Prostate gland (tissue), 2 donors: ENCODE measurements at regions not wholly inside any gene's neighbourhood (a gene's known extent, or its start where the extent isn't known, plus 50 kb on each side); places are given as distances from the start of the nearest gene placed in this dataset.

Source experiments
- DNase-seq: peaks from one replicate; pipeline ENCODE4 v3.0.0-alpha.2; 2019; ENCODE audit warnings: low spot score
- H3K27ac ChIP-seq, 2 donors: fragments of 200-600 bp; sonication (generic); 2 replicates each; pipeline ENCODE4 v1.5.1; 2017 to 2019
- H3K27me3 ChIP-seq: fragments of 200-600 bp; sonication (generic); replicated peaks from 2 replicates; pipeline ENCODE4 v1.5.1; 2019; ENCODE audit not compliant: insufficient read depth
- H3K36me3 ChIP-seq, 2 donors: fragments of 200-600 bp; sonication (generic); 1 replicate in 1 of 2; 2 replicates in 1 of 2; pipeline versions ENCODE4 v1.5.1 to v1.8.1; 2017 to 2019
- H3K4me1 ChIP-seq: fragments of 200-600 bp; sonication (generic); replicated peaks from 2 replicates; pipeline ENCODE4 v1.5.1; 2019
- H3K4me3 ChIP-seq, 2 donors: fragments of 200-600 bp; sonication (generic); 2 replicates each; pipeline ENCODE4 v1.5.1; 2017 to 2019
- H3K9me3 ChIP-seq: fragments of 200-600 bp; sonication (generic); 2 replicates; pipeline ENCODE4 v1.5.1; 2017
- CTCF ChIP-seq, 4 experiments: fragments of 200-600 bp in 2 of 4; fragments of 450-650 bp in 2 of 4; sonication (generic) in 2 of 4; IDR thresholded peaks; 1 replicate in 3 of 4; 2 replicates in 1 of 4; pipeline ENCODE4 v1.5.1; 2016 to 2019; ENCODE audit warnings: antibody characterized with exemption in 4 of 4, mild to moderate bottlenecking in 2 of 4, moderate library complexity in 2 of 4
- POLR2A ChIP-seq: fragments of 450-650 bp; IDR thresholded peaks from one replicate; pipeline ENCODE4 v1.6.1; 2016; ENCODE audit warnings: antibody characterized with exemption, mild to moderate bottlenecking
- POLR2AphosphoS5 ChIP-seq: sonication (generic); formaldehyde crosslinking; IDR thresholded peaks from one replicate; pipeline ENCODE4 v1.6.1; 2017; ENCODE audit warnings: antibody characterized with exemption
- WGBS: methylation state at CpG from one replicate; pipeline ENCODE4 v1.1.5; 2018; 5-methylcytosine and 5-hydroxymethylcytosine counted together
- intact Hi-C: fragments of 100-400 bp; cut with DNase I; formaldehyde crosslinking; loops from one replicate; pipeline ENCODE4 v1.14.2; 2022

- Histone ChIP-seq H3K27me3 (no peaks in the 10 kb centered on the region), H3K36me3 (no peaks in the 10 kb centered on the region), H3K4me1 (no peaks in the 10 kb centered on the region), H3K4me3 (no peak overlapping the region), H3K9me3 (no peaks in the 10 kb centered on the region), H3K27ac (no peak overlapping the region)
- no peak for DNase-seq
- intact Hi-C loops = no loop called here
- 96% methylated on average over 2 of the region's 2 CpGs for whole genome bisulfite sequencing
- TF ChIP-seq POLR2AphosphoS5 (no peak), POLR2A (no peak), CTCF (IDR thresholded peaks at IDR 0.05) (no peak)
Measured at GRCh38 chr2:118240276-118240675, 152.0 kb downstream of the INSIG2 start.

- intact Hi-C loops = no loop called here
- H3K4me1 ChIP-seq = no peaks in the 10 kb centered on the region
- WGBS = 91% methylated on average over 5 of the region's 5 CpGs
- H3K4me3 ChIP-seq = no peak overlapping the region
- H3K27me3 ChIP-seq = no peaks in the 10 kb centered on the region
- H3K36me3 ChIP-seq = no peaks in the 10 kb centered on the region
- DNase-seq = no peak
- no peaks in the 10 kb centered on the region for H3K9me3 ChIP-seq
- TF ChIP-seq POLR2A = no peak
- no peak for TF ChIP-seq CTCF (IDR thresholded peaks at IDR 0.05)
- TF ChIP-seq POLR2AphosphoS5 = no peak
- H3K27ac ChIP-seq = no peak overlapping the region
Measured at GRCh38 chr2:118239284-118239683, 151.0 kb downstream of the INSIG2 start.

GRCh38 chr2:118237451-118237850, 149.2 kb downstream of the INSIG2 start:
- Histone ChIP-seq H3K27me3 (peaks cover 2% of the 10 kb centered on the region), H3K4me3 (no peak overlapping the region), H3K9me3 (no peaks in the 10 kb centered on the region), H3K4me1 (no peaks in the 10 kb centered on the region), H3K27ac (no peak overlapping the region), H3K36me3 (no peaks in the 10 kb centered on the region)
- intact Hi-C loops = no loop called here
- no peak for DNase-seq
- TF ChIP-seq POLR2A (no peak), POLR2AphosphoS5 (no peak), CTCF (IDR thresholded peaks at IDR 0.05) (no peak)

- no peak overlapping the region for H3K27ac ChIP-seq
- intact Hi-C loops = no loop called here
- TF ChIP-seq CTCF (IDR thresholded peaks at IDR 0.05) = no peak
- TF ChIP-seq POLR2A = no peak
- no peak for TF ChIP-seq POLR2AphosphoS5
- no peaks in the 10 kb centered on the region for H3K4me1 ChIP-seq
- no peaks in the 10 kb centered on the region for H3K36me3 ChIP-seq
- WGBS = 47% methylated on average over 9 of the region's 9 CpGs
- H3K27me3 ChIP-seq = peaks cover 2% of the 10 kb centered on the region
- no peak for DNase-seq
- no peak overlapping the region for H3K4me3 ChIP-seq
- H3K9me3 ChIP-seq = no peaks in the 10 kb centered on the region
Measured at GRCh38 chr2:118232796-118233195, 144.5 kb downstream of the INSIG2 start.

GRCh38 chr2:118232391-118232790, 144.1 kb downstream of the INSIG2 start:
- Histone ChIP-seq H3K27me3 (peaks cover 2% of the 10 kb centered on the region), H3K9me3 (no peaks in the 10 kb centered on the region), H3K4me1 (no peaks in the 10 kb centered on the region), H3K27ac (no peak overlapping the region), H3K4me3 (no peak overlapping the region), H3K36me3 (no peaks in the 10 kb centered on the region)
- TF ChIP-seq POLR2AphosphoS5 (no peak), CTCF (IDR thresholded peaks at IDR 0.05) (no peak), POLR2A (no peak)
- 77% methylated on average over 3 of the region's 3 CpGs for WGBS
- intact Hi-C loops = no loop called here
- no peak for DNase-seq
